T47D (cell line): ENCODE measurements at regions not wholly inside any gene's neighbourhood (a gene's known extent, or its start where the extent isn't known, plus 50 kb on each side); places are given as distances from the start of the nearest gene placed in this dataset.

Experiments used
- DNase-seq, 2 experiments: peaks; one replicate each; pipeline versions ENCODE4 v3.0.0 to v3.0.0-alpha.2; 2011 to 2012; ENCODE audit warnings: low read depth in 1 of 2, low spot score in 1 of 2
- JUND ChIP-seq: IDR thresholded peaks from 2 replicates; pipeline ENCODE4 v1.6.1; 2012; ENCODE audit warnings: low read depth
- in situ Hi-C: cut with HindIII; loops from 2 replicates; pipeline ENCODE4 v1.10.0; 2016; ENCODE audit warnings: low sequenced_read_pairs, low pct_unique_long_range_greater_than_20kb

GRCh38 chr6:22886650-22887581 lies 317.6 kb downstream of the HDGFL1 start:
- no peak for DNase-seq
- in situ Hi-C loops, result no loop called here

DNA sequence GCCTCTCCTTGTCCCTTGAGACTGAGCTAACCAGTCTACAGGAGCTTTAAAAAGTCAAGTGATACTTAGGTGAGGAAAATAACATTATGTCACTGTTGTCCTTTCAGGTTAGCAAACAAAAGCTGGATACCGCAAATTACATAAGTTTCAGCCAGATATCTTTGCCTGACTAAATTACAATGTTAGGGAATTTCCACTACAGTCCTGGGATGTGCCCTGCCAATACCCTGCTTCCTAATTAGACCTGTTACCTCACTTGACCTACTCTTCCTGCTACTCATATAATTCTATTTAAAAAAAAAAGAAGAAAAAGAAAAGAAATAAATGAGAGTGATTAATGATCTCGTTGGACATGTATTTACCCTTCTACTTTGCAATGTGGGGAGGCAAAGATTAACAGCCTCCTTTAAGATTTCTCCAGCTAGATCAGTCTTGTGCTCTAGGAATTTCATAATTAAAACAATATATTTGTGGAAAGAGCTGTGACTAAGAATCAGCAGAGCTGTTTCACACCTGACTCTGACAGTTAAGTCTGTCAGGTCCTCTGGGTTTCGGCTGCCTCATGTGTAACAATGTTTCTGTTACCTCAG lies 318.9 kb downstream of the HDGFL1 start:
- no peak for TF ChIP-seq JUND
- in situ Hi-C loops, result no loop called here
- DNase-seq, result peak in 1 of 2 experiments; percentile 54

More at GRCh38 chr6:22886650-22887581, 317.6 kb downstream of the HDGFL1 start:
- TF ChIP-seq JUND, result no peak

DNA sequence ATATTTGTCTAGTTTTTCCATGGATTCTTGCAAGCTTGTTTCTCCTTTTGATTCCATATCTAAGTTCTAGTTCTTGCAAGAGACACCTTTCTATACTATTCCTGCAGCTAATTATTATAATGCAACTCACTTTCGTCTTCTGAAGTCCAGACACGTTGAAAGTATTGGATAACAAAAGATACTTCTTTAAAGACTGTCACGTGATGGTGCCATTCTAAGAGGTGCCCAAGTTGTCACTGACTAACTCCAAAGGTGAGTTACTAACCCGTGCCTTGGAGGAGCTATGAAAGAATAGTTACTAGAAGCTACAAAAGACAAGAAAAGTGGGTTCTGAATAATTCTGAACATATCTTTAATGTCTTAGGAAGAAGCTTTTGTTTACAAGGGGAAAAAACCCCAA lies 322.6 kb downstream of the HDGFL1 start:
- TF ChIP-seq JUND, result no peak
- in situ Hi-C loops, result no loop called here
- DNase-seq, result no peak

GRCh38 chr6:22892452-22892851 lies 323.1 kb downstream of the HDGFL1 start:
- in situ Hi-C loops, result no loop called here
- TF ChIP-seq JUND, result no peak
- DNase-seq, result no peak

- no peak for TF ChIP-seq JUND
- no peak for DNase-seq
- in situ Hi-C loops, result no loop called here
These were observed 327.3 kb downstream of the HDGFL1 start for GRCh38 chr6:22896696-22897095.

GRCh38 chr6:22899426-22899825 lies 330.1 kb downstream of the HDGFL1 start:
- no peak for TF ChIP-seq JUND
- no peak for DNase-seq
- in situ Hi-C loops, result no loop called here

DNA sequence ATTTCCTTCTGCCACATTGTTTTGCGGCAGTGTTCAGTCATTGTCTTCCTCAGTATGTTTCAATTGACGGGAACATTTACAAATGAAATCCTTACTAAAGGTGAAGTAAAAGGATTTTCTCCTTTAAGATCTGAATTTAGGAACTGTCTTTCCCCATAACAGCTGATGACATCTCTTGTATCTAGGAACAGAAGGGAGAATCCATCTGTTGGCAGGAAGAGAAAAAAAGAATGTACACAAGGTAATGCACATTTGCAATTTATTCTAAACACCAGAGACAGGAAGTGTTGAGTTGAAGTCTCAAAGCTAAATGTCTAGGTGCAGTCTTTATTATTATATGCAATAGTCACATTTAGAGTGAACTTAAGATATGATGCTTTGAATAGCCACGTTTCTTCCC lies 334.5 kb downstream of the HDGFL1 start:
- in situ Hi-C loops, result no loop called here
- no peak for TF ChIP-seq JUND
- DNase-seq, result no peak

DNA sequence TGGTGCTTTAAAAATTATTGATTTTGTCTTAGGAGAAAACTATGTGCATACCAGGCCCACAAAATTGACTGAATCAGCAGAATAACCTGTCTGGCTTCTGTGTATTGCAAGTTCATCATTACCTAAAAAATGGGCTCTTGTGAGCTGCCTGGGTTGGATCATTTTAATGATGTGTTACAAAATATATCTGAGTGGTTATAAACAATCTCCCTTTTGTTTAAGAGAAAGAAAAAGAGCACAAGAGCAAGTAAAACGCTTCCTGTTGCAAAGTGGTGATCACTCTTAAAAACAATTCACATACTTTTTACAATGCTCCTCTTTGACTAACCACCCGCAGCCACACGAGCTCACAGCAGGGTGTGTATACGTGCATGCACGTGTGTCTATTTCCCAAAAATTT lies 335.1 kb downstream of the HDGFL1 start:
- in situ Hi-C loops, result no loop called here
- DNase-seq, result no peak
- TF ChIP-seq JUND, result no peak

- peak in 1 of 2 experiments; percentile 33 for DNase-seq
- in situ Hi-C loops, result no loop called here
- no peak for TF ChIP-seq JUND
These were observed 336.8 kb downstream of the HDGFL1 start for GRCh38 chr6:22906091-22906549.

DNA sequence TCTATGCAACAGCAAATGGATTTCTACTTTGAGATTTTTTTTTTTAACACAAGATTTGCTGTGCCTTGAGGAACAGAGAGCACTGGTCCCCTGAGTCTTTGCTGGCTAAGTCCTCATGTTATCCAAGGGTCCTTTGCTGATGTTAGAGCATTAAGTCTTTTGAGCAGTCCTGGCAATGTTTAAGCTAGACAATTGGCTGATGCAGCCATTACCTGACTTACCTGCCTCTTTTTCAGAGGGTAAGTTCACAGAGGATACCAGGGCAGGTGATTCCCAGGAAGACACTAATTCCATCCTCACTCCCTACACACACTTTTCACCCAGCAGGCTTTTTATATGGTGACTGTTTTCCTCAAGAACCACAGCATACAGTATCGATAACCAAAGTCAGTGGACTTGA lies 337.7 kb downstream of the HDGFL1 start:
- no peak for TF ChIP-seq JUND
- no peak for DNase-seq
- in situ Hi-C loops, result no loop called here

DNA sequence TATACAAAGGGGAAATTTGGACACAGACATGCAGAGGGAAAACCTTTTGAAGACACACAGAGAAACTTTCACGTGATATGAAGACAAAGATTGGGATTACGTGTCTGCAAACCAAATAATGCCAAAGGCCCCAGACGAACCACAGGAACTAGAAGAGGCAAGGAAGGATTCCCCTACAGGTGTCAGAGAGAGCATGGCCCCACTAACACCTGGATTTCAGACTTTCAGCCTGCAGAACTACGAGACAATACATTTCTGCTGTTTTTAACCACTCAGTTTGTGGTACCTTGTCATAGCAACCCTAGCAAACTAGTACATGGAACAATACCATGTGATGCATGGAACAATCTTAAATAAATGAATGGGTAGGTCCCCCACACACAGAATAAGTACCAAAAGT lies 341.0 kb downstream of the HDGFL1 start:
- no peak for TF ChIP-seq JUND
- in situ Hi-C loops, result no loop called here
- DNase-seq, result no peak

DNA sequence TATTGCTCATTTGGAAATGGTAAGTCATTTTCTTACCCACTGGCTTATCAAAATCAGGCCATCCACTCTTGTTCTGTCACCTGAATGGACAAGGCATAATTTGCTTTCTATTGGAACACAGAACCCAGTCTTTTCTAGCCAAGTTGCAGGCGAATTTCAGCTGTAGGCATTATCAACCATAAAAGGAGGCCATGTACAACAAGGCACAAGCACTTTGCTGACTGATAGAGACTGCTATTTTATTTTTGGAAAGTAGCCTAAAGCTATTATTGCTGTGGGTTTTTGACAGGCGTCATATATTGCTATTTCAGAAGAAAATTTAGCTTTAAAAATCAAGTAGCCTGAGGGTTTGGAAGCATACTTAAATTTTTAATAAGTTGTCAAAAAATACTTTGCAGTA lies 344.2 kb downstream of the HDGFL1 start:
- in situ Hi-C loops, result no loop called here
- no peak for TF ChIP-seq JUND
- no peak for DNase-seq

- no peak for DNase-seq
These were observed 348.0 kb downstream of the HDGFL1 start for GRCh38 chr6:22917344-22917743.

More at GRCh38 chr6:22917344-22917743, 348.0 kb downstream of the HDGFL1 start:
- in situ Hi-C loops, result no loop called here
- no peak for TF ChIP-seq JUND
